ENCODE measurements at regions not wholly inside any gene's neighbourhood (a gene's known extent, or its start where the extent isn't known, plus 50 kb on each side); places are given as distances from the start of the nearest gene placed in this dataset.

DNA sequence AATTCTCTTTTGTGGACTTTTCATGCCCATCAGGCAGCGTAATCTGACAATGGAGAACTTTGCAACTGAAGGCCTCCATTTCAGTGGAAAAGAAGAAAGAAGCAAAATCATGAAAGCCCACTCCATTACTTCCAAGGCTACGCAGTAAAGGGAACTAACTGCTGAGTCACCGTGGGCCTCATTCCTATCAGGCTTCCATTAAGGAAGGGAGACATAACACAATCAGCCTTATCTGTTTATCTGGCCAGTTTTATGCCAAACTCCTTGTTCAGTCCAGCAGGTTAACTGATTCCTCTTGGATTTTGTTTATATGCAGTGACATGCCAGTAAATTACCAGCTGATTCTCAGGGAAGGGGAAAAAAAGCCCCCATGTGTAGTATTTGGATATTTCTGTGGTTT is 56.8 kb upstream of the KATNAL1 start (continued):
- TF ChIP-seq, protein P1, sequence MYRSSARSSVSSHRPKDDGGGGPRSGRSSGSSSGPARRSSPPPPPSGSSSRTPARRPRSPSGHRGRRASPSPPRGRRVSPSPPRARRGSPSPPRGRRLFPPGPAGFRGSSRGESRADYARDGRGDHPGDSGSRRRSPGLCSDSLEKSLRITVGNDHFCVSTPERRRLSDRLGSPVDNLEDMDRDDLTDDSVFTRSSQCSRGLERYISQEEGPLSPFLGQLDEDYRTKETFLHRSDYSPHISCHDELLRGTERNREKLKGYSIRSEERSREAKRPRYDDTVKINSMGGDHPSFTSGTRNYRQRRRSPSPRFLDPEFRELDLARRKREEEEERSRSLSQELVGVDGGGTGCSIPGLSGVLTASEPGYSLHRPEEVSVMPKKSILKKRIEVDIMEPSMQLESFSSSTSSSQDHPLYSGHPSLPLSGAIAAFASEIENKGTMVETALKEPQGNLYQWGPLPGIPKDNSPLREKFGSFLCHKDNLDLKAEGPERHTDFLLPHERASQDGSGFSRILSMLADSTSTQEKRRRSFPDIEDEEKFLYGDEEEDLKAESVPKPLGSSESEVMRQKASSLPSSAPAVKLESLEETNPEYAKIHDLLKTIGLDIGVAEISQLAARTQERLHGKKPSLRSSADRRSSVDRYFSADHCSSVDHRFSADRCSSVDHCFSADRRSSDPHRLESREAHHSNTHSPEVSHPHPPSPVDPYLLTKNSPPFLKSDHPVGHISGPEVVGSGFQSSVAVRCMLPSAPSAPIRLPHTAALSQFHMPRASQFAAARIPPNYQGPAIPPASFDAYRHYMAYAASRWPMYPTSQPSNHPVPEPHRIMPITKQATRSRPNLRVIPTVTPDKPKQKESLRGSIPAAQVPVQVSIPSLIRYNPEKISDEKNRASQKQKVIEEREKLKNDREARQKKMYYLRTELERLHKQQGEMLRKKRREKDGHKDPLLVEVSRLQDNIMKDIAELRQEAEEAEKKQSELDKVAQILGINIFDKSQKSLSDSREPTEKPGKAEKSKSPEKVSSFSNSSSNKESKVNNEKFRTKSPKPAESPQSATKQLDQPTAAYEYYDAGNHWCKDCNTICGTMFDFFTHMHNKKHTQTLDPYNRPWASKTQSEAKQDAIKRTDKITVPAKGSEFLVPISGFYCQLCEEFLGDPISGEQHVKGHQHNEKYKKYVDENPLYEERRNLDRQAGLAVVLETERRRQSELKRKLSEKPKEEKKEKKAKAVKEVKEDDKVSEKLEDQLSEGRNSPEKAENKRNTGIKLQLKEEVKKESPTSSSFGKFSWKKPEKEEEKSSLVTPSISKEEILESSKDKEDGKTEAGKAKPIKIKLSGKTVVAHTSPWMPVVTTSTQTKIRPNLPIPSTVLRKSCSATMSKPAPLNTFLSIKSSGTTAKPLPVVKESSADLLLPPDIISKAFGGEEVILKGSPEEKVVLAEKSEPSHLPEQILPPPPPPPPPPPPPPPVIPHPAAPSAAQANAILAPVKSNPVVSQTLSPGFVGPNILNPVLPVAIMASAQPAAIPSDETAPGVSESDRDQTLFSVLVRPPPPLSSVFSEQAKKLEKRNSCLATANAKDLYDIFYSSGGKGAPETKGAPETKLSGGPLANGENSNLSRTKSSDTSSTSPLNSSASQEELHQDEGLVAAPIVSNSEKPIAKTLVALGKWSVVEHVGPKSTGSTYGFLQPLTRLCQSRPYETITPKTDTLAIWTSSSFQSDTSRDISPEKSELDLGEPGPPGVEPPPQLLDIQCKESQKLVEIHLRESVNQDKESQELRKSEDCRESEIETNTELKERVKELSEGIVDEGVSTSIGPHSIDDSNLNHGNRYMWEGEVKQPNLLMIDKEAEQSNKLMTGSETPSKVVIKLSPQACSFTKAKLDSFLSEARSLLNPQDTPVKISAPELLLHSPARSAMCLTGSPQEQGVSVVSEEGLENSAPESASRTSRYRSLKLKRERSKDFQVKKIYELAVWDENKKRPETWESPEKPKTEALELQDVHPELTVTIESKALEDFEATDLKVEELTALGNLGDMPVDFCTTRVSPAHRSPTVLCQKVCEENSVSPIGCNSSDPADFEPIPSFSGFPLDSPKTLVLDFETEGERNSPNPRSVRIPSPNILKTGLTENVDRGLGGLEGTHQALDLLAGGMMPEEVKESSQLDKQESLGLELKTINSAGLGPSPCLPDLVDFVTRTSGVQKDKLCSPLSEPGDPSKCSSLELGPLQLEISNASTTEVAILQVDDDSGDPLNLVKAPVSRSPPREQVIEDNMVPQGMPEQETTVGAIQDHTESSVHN (IDR thresholded peaks at IDR 0.05; ENCODE audit: borderline replicate concordance in 1 of 2, low read depth in 1 of 2) = no peak
- TF ChIP-seq ZNF764 (CRISPR knock-in tag; IDR thresholded peaks at IDR 0.05; ENCODE audit: low read depth) = no peak
- no peak for TF ChIP-seq ZNF274 (IDR thresholded peaks at IDR 0.05; ENCODE audit: borderline replicate concordance, low read depth, low read length)
- no peak for TF ChIP-seq COPS2 (conservative IDR thresholded peaks at IDR 0.05)
- no peak for TF ChIP-seq CHCHD3 (CRISPR knock-in tag; IDR thresholded peaks at IDR 0.05)
- TF ChIP-seq MED1 (CRISPR knock-in tag; IDR thresholded peaks at IDR 0.05; ENCODE audit: borderline replicate concordance) = no peak
- TF ChIP-seq NFE2 (IDR thresholded peaks at IDR 0.05; ENCODE audit: low read depth) = peak; percentile 92
- peak; percentile 74 for TF ChIP-seq BACH1 (tag; IDR thresholded peaks at IDR 0.05)
- no peak for TF ChIP-seq CHD1 (IDR thresholded peaks at IDR 0.05; ENCODE audit: low read length)
- TF ChIP-seq, protein P2, sequence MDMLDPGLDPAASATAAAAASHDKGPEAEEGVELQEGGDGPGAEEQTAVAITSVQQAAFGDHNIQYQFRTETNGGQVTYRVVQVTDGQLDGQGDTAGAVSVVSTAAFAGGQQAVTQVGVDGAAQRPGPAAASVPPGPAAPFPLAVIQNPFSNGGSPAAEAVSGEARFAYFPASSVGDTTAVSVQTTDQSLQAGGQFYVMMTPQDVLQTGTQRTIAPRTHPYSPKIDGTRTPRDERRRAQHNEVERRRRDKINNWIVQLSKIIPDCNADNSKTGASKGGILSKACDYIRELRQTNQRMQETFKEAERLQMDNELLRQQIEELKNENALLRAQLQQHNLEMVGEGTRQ (CRISPR knock-in tag; IDR thresholded peaks at IDR 0.05) = no peak
- TF ChIP-seq CTBP1 (IDR thresholded peaks at IDR 0.05; ENCODE audit: borderline replicate concordance) = 0 out of 2 replicates have a peak, but pooled peaks have one; percentile 17
